AG04450 (cell line): ENCODE measurements at regions not wholly inside any gene's neighbourhood (a gene's known extent, or its start where the extent isn't known, plus 50 kb on each side); places are given as distances from the start of the nearest gene placed in this dataset.

Source experiments
- CTCF ChIA-PET: fragments of 300-600, 350-600 bp; formaldehyde crosslinking; extraction: SDS; loops from one replicate; lab custom pipeline; 2022; ENCODE audit warnings: antibody characterized with exemption, inconsistent platforms; lab: Charles Lee
- POLR2A ChIA-PET: fragments of 350-600 bp; formaldehyde crosslinking; extraction: SDS; loops from one replicate; lab custom pipeline; 2021; ENCODE audit warnings: antibody characterized with exemption, inconsistent platforms; lab: Yijun Ruan, JAX
- DNase-seq: peaks from one replicate; pipeline ENCODE4 v3.0.0-alpha.2; 2011; ENCODE audit warnings: low read depth, low spot score
- H3K27ac ChIP-seq: one replicate; pipeline ENCODE4 v1.5.1; 2012; ENCODE audit warnings: low read depth, low read length, control low read depth
- H3K27me3 ChIP-seq: one replicate; pipeline ENCODE4 v1.6.0; 2012; ENCODE audit warnings: low read length; ENCODE audit not compliant: control insufficient read depth, insufficient read depth
- H3K4me3 ChIP-seq: 2 replicates; pipeline ENCODE4 v1.5.1; 2011; ENCODE audit warnings: mild to moderate bottlenecking, low read depth, low read length, control low read depth
- H3K9me3 ChIP-seq: 2 replicates; pipeline ENCODE4 v1.5.1; 2012; ENCODE audit warnings: low read length; ENCODE audit not compliant: control insufficient read depth, insufficient read depth
- TF ChIP-seq, protein P1 (sequence below): IDR thresholded peaks from 2 replicates; pipeline ENCODE4 v1.5.1; 2011; ENCODE audit warnings: low read depth, low read length, control low read depth, inconsistent platforms

DNA sequence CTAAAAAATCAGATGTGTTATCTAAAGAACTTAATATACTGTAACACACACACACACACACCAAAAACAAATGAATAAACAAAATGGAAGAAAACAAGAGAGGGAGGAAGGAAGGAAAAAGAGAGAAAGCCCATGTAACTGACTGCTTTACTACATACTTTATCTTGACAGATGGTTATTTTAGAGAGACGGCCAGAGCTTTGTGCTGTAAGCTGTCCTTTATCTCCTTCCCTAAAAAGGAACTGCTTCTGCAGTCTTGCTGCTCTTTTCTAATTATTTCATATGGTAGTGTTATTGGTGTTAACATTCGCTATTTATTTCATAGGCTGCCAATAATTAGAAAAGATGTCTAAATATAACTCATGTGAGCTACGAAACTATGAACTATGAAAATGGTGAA lies 1384.6 kb downstream of the MRPL39 start:
- TF ChIP-seq, protein P1, sequence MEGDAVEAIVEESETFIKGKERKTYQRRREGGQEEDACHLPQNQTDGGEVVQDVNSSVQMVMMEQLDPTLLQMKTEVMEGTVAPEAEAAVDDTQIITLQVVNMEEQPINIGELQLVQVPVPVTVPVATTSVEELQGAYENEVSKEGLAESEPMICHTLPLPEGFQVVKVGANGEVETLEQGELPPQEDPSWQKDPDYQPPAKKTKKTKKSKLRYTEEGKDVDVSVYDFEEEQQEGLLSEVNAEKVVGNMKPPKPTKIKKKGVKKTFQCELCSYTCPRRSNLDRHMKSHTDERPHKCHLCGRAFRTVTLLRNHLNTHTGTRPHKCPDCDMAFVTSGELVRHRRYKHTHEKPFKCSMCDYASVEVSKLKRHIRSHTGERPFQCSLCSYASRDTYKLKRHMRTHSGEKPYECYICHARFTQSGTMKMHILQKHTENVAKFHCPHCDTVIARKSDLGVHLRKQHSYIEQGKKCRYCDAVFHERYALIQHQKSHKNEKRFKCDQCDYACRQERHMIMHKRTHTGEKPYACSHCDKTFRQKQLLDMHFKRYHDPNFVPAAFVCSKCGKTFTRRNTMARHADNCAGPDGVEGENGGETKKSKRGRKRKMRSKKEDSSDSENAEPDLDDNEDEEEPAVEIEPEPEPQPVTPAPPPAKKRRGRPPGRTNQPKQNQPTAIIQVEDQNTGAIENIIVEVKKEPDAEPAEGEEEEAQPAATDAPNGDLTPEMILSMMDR, result no peak
- H3K4me3 ChIP-seq, result no peak overlapping the region
- ChIA-PET POLR2A (no interaction called here), CTCF (no interaction called here)
- no peak for DNase-seq
- no peaks in the 10 kb centered on the region for H3K27me3 ChIP-seq
- H3K27ac ChIP-seq, result no peak overlapping the region
- no peaks in the 10 kb centered on the region for H3K9me3 ChIP-seq

DNA sequence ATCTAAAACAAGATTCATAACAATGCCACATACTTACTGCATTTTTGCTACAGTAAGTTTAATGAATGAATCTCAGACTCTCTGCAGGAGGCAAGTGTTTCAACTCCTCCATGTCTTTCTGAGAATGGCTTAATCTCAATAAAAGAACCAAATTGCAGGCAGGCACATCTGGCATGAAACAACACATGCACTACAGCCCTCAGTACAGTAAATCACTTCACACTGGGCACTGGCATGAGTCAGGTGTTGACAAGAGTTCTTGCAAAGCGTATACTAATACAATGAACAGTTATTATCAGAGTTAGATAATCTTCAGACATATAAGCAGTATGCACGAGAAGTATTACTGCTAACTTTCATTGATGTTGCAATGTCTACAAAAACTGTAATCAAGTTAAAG lies 1386.8 kb downstream of the MRPL39 start:
- H3K27ac ChIP-seq, result no peak overlapping the region
- no peak overlapping the region for H3K4me3 ChIP-seq
- CTCF ChIA-PET, result no interaction called here
- no peaks in the 10 kb centered on the region for H3K27me3 ChIP-seq
- POLR2A ChIA-PET, result no interaction called here
- H3K9me3 ChIP-seq, result no peaks in the 10 kb centered on the region
- TF ChIP-seq, protein P1, result no peak
- no peak for DNase-seq

DNA sequence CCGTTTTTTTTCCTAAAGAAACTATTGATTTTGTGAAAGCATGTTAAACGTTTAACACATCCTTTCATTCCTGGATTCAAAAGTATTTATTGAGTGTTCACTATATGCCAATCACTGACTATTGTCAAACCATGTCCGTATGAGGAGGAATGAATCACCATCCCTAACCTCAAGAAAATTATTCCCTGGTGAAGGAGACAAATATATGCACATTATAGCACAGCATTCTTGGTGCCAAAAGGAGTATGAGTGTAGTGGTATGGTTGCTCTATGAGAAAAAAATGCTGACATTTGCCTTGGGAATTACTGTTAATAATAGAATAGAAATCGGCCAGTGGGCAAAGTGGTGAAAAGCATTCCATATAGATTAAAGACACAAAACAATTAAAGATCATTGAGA lies 1390.1 kb downstream of the MRPL39 start:
- H3K27ac ChIP-seq, result no peak overlapping the region
- TF ChIP-seq, protein P1, result no peak
- no peaks in the 10 kb centered on the region for H3K9me3 ChIP-seq
- no peak overlapping the region for H3K4me3 ChIP-seq
- no peak for DNase-seq
- CTCF ChIA-PET, result no interaction called here
- POLR2A ChIA-PET, result no interaction called here
- H3K27me3 ChIP-seq, result no peaks in the 10 kb centered on the region

GRCh38 chr21:24210130-24210529 lies 1397.2 kb downstream of the MRPL39 start:
- Histone ChIP-seq H3K27me3 (no peaks in the 10 kb centered on the region), H3K4me3 (no peak overlapping the region), H3K9me3 (peaks cover 10% of the 10 kb centered on the region; the same call in 1 of the 2 replicates), H3K27ac (no peak overlapping the region)
- ChIA-PET POLR2A (no interaction called here), CTCF (no interaction called here)
- DNase-seq, result no peak
- TF ChIP-seq, protein P1, result no peak

- no peak for DNase-seq
- no peak overlapping the region for H3K27ac ChIP-seq
- H3K9me3 ChIP-seq, result peaks cover 10% of the 10 kb centered on the region; the same call in 1 of the 2 replicates
- ChIA-PET POLR2A (no interaction called here), CTCF (no interaction called here)
- no peak overlapping the region for H3K4me3 ChIP-seq
- no peaks in the 10 kb centered on the region for H3K27me3 ChIP-seq
- TF ChIP-seq, protein P1, result no peak
Measured at GRCh38 chr21:24208562-24209260, 1398.6 kb downstream of the MRPL39 start.
